ENCODE measurements at regions not wholly inside any gene's neighbourhood (a gene's known extent, or its start where the extent isn't known, plus 50 kb on each side); places are given as distances from the start of the nearest gene placed in this dataset.

DNA sequence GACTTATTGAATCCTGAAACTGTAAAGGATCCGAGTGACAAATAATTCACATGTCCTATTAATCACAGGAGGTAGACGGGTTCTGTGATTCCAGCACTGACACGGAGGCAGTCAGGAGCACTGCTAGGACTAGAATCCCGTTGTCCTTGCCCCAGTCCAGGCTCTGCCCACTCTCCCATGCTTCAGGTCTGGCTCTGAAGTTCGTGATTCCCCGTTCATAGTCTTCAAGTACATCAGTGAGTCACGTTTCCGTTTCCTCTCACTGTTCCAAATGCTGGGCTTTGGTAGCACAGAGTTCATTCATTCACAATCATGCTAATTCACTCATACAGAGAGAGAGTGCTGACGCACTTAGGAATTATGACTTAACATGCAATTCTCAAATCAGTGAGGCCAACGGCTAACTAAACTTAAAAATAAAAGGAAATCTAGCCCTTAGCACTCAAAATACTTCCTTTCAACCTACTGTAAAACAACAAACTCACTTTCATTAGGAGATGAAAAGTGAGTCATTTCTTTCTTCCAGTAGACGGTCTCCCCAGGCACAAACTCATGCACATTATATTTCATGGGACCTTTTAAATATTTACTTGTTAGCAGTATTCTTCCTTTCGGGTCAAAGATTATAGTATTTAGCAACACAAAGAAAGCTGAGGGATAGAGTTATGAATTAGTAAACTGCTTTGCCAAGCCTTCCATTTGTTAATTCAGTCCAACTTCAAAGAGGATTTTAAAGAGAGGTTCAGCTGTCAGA, 94.0 kb upstream of the NHSL1 start (continued):
- TF ChIP-seq, protein P1, sequence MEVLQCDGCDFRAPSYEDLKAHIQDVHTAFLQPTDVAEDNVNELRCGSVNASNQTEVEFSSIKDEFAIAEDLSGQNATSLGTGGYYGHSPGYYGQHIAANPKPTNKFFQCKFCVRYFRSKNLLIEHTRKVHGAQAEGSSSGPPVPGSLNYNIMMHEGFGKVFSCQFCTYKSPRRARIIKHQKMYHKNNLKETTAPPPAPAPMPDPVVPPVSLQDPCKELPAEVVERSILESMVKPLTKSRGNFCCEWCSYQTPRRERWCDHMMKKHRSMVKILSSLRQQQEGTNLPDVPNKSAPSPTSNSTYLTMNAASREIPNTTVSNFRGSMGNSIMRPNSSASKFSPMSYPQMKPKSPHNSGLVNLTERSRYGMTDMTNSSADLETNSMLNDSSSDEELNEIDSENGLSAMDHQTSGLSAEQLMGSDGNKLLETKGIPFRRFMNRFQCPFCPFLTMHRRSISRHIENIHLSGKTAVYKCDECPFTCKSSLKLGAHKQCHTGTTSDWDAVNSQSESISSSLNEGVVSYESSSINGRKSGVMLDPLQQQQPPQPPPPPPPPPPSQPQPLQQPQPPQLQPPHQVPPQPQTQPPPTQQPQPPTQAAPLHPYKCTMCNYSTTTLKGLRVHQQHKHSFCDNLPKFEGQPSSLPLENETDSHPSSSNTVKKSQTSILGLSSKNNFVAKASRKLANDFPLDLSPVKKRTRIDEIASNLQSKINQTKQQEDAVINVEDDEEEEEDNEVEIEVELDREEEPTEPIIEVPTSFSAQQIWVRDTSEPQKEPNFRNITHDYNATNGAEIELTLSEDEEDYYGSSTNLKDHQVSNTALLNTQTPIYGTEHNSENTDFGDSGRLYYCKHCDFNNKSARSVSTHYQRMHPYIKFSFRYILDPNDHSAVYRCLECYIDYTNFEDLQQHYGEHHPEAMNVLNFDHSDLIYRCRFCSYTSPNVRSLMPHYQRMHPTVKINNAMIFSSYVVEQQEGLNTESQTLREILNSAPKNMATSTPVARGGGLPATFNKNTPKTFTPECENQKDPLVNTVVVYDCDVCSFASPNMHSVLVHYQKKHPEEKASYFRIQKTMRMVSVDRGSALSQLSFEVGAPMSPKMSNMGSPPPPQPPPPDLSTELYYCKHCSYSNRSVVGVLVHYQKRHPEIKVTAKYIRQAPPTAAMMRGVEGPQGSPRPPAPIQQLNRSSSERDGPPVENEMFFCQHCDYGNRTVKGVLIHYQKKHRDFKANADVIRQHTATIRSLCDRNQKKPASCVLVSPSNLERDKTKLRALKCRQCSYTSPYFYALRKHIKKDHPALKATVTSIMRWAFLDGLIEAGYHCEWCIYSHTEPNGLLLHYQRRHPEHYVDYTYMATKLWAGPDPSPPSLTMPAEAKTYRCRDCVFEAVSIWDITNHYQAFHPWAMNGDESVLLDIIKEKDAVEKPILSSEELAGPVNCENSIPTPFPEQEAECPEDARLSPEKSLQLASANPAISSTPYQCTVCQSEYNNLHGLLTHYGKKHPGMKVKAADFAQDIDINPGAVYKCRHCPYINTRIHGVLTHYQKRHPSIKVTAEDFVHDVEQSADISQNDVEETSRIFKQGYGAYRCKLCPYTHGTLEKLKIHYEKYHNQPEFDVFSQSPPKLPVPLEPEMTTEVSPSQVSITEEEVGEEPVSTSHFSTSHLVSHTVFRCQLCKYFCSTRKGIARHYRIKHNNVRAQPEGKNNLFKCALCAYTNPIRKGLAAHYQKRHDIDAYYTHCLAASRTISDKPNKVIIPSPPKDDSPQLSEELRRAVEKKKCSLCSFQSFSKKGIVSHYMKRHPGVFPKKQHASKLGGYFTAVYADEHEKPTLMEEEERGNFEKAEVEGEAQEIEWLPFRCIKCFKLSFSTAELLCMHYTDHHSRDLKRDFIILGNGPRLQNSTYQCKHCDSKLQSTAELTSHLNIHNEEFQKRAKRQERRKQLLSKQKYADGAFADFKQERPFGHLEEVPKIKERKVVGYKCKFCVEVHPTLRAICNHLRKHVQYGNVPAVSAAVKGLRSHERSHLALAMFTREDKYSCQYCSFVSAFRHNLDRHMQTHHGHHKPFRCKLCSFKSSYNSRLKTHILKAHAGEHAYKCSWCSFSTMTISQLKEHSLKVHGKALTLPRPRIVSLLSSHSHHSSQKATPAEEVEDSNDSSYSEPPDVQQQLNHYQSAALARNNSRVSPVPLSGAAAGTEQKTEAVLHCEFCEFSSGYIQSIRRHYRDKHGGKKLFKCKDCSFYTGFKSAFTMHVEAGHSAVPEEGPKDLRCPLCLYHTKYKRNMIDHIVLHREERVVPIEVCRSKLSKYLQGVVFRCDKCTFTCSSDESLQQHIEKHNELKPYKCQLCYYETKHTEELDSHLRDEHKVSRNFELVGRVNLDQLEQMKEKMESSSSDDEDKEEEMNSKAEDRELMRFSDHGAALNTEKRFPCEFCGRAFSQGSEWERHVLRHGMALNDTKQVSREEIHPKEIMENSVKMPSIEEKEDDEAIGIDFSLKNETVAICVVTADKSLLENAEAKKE (CRISPR knock-in tag; IDR thresholded peaks at IDR 0.05) = no peak

GRCh38 chr6:138593909-138594757, 94.8 kb upstream of the NHSL1 start:
- H3K4me1 ChIP-seq (ENCODE audit: insufficient read depth) = peaks cover 49% of the 10 kb centered on the region
- Mint-ChIP-seq H3K36me3 (ENCODE audit: low read depth) (no peaks in the 10 kb centered on the region), H3K27ac (peak overlapping the region; percentile 73), H3K4me1 (peaks cover 70% of the 10 kb centered on the region), H3K4me3 (peak overlapping the region; percentile 60), H3K9me3 (no peaks in the 10 kb centered on the region; the same call in 2 of the 3 replicates), H3K27me3 (ENCODE audit: insufficient read depth, low read depth, poor library complexity) (peaks cover 10% of the 10 kb centered on the region)
- H3K27me3 ChIP-seq (ENCODE audit: insufficient read depth) = no peaks in the 10 kb centered on the region
- ATAC-seq (peak; percentile 9; the same call in 1 of the 3 replicates), DNase-seq (ENCODE audit: low spot score) (peak; percentile 47)
- H3K4me3 ChIP-seq = peak overlapping the region; percentile 29
- H4K20me1 ChIP-seq (replicated peaks; ENCODE audit: insufficient read depth) = peaks cover 4% of the 10 kb centered on the region; the same call in 1 of the 2 replicates
- peak overlapping the region; percentile 76 for H3K27ac ChIP-seq (ENCODE audit: low read depth)
- H3F3A ChIP-seq (replicated peaks; ENCODE audit: low read depth) = no peaks in the 10 kb centered on the region
- no peaks in the 10 kb centered on the region for H3K36me3 ChIP-seq (ENCODE audit: insufficient read depth)
- peaks cover 16% of the 10 kb centered on the region for H3K79me2 ChIP-seq (replicated peaks; ENCODE audit: insufficient read depth)
- no peaks in the 10 kb centered on the region for H3K9me2 ChIP-seq (ENCODE audit: insufficient read depth)
- no peak overlapping the region for H2AFZ ChIP-seq
- peak overlapping the region; percentile 62 for H3K4me2 ChIP-seq
- peak; percentile 21; the same call in 1 of the 2 replicates for TF ChIP-seq NANOG (IDR thresholded peaks at IDR 0.05; ENCODE audit: borderline replicate concordance)
- TF ChIP-seq, protein P2, sequence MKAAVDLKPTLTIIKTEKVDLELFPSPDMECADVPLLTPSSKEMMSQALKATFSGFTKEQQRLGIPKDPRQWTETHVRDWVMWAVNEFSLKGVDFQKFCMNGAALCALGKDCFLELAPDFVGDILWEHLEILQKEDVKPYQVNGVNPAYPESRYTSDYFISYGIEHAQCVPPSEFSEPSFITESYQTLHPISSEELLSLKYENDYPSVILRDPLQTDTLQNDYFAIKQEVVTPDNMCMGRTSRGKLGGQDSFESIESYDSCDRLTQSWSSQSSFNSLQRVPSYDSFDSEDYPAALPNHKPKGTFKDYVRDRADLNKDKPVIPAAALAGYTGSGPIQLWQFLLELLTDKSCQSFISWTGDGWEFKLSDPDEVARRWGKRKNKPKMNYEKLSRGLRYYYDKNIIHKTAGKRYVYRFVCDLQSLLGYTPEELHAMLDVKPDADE (IDR thresholded peaks at IDR 0.05) = no peak
- TF ChIP-seq, protein P3, sequence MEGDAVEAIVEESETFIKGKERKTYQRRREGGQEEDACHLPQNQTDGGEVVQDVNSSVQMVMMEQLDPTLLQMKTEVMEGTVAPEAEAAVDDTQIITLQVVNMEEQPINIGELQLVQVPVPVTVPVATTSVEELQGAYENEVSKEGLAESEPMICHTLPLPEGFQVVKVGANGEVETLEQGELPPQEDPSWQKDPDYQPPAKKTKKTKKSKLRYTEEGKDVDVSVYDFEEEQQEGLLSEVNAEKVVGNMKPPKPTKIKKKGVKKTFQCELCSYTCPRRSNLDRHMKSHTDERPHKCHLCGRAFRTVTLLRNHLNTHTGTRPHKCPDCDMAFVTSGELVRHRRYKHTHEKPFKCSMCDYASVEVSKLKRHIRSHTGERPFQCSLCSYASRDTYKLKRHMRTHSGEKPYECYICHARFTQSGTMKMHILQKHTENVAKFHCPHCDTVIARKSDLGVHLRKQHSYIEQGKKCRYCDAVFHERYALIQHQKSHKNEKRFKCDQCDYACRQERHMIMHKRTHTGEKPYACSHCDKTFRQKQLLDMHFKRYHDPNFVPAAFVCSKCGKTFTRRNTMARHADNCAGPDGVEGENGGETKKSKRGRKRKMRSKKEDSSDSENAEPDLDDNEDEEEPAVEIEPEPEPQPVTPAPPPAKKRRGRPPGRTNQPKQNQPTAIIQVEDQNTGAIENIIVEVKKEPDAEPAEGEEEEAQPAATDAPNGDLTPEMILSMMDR (conservative IDR thresholded peaks at IDR 0.05; ENCODE audit: low read depth in 2 of 2) = no peak

All from GM23338 (cell line).